Loucy (cell line): ENCODE measurements at regions not wholly inside any gene's neighbourhood (a gene's known extent, or its start where the extent isn't known, plus 50 kb on each side); places are given as distances from the start of the nearest gene placed in this dataset.

Experiments used
- H2AFZ ChIP-seq: fragments of 200-600 bp; sonication (generic); 2 replicates; pipeline ENCODE4 v1.6.0; 2016; ENCODE audit warnings: antibody characterized with exemption, mild to moderate bottlenecking, low read length, moderate library complexity
- H3F3A ChIP-seq: fragments of 200-600 bp; 2 replicates; pipeline ENCODE4 v1.6.0; 2016; ENCODE audit warnings: antibody characterized with exemption, low read depth, mild to moderate bottlenecking
- H3K27me3 ChIP-seq: fragments of 200-600 bp; sonication (generic); 2 replicates; pipeline ENCODE4 v1.6.1; 2014; ENCODE audit warnings: low read length, mild to moderate bottlenecking; ENCODE audit not compliant: insufficient read depth, poor library complexity, severe bottlenecking
- H3K36me3 ChIP-seq: fragments of 200-600 bp; sonication (generic); 2 replicates; pipeline ENCODE4 v1.6.1; 2016; ENCODE audit warnings: low read length; ENCODE audit not compliant: insufficient read depth
- H3K4me1 ChIP-seq: fragments of 200-600 bp; sonication (generic); 2 replicates; pipeline ENCODE4 v1.5.1; 2014; ENCODE audit warnings: low read length, mild to moderate bottlenecking; ENCODE audit not compliant: insufficient read depth, poor library complexity, severe bottlenecking
- H3K4me2 ChIP-seq: fragments of 200-600 bp; sonication (generic); 2 replicates; pipeline ENCODE4 v1.6.0; 2014; ENCODE audit warnings: antibody characterized with exemption, low read length, low read depth, mild to moderate bottlenecking; ENCODE audit not compliant: poor library complexity, severe bottlenecking
- H3K4me3 ChIP-seq: fragments of 200-600 bp; sonication (generic); 2 replicates; pipeline ENCODE4 v1.5.1; 2014; ENCODE audit warnings: low read length, mild to moderate bottlenecking, mixed read lengths; ENCODE audit not compliant: poor library complexity, severe bottlenecking
- H3K79me2 ChIP-seq: fragments of 200-600 bp; sonication (generic); 2 replicates; pipeline ENCODE4 v1.6.1; 2014; ENCODE audit warnings: low read length; ENCODE audit not compliant: insufficient read depth
- H3K9ac ChIP-seq: fragments of 200-600 bp; sonication (generic); 2 replicates; pipeline ENCODE4 v1.6.0; 2014; ENCODE audit warnings: mild to moderate bottlenecking, low read depth, low read length, moderate library complexity; ENCODE audit not compliant: poor library complexity, severe bottlenecking
- H3K9me2 ChIP-seq: fragments of 200-600 bp; sonication (generic); replicated peaks from 2 replicates; pipeline ENCODE4 v1.6.1; 2016; ENCODE audit warnings: low read depth, low read length, mixed read lengths
- H3K9me3 ChIP-seq: fragments of 200-600 bp; sonication (generic); 2 replicates; pipeline ENCODE4 v1.6.1; 2014; ENCODE audit warnings: mild to moderate bottlenecking, antibody characterized with exemption, low read length, low read depth; ENCODE audit not compliant: insufficient read depth
- H4K20me1 ChIP-seq: fragments of 200-600 bp; sonication (generic); 2 replicates; pipeline ENCODE4 v1.6.0; 2014; ENCODE audit warnings: antibody characterized with exemption, low read length, mild to moderate bottlenecking; ENCODE audit not compliant: insufficient read depth, poor library complexity, severe bottlenecking
- EZH2phosphoT487 ChIP-seq: fragments of 200-600 bp; IDR thresholded peaks from 2 replicates; pipeline ENCODE4 v1.6.1; 2018; ENCODE audit warnings: antibody characterized with exemption, mild to moderate bottlenecking, moderate library complexity, borderline replicate concordance
- TF ChIP-seq, protein P1 (sequence below): fragments of 200-600 bp; sonication (generic); conservative IDR thresholded peaks from 2 replicates; pipeline ENCODE4 v1.5.1; 2014; ENCODE audit warnings: mild to moderate bottlenecking, antibody characterized with exemption, low read length

GRCh38 chr4:155539746-155540145, 126.9 kb upstream of the GUCY1A1 start:
- Histone ChIP-seq H3K79me2 (no peaks in the 10 kb centered on the region), H4K20me1 (no peaks in the 10 kb centered on the region), H2AFZ (no peak overlapping the region), H3K9ac (no peak overlapping the region), H3K4me2 (no peak overlapping the region), H3K9me2 (no peaks in the 10 kb centered on the region), H3F3A (no peaks in the 10 kb centered on the region), H3K4me1 (peaks cover 14% of the 10 kb centered on the region), H3K27me3 (no peaks in the 10 kb centered on the region), H3K9me3 (no peaks in the 10 kb centered on the region), H3K36me3 (no peaks in the 10 kb centered on the region), H3K4me3 (no peak overlapping the region)
- TF ChIP-seq, protein P1, sequence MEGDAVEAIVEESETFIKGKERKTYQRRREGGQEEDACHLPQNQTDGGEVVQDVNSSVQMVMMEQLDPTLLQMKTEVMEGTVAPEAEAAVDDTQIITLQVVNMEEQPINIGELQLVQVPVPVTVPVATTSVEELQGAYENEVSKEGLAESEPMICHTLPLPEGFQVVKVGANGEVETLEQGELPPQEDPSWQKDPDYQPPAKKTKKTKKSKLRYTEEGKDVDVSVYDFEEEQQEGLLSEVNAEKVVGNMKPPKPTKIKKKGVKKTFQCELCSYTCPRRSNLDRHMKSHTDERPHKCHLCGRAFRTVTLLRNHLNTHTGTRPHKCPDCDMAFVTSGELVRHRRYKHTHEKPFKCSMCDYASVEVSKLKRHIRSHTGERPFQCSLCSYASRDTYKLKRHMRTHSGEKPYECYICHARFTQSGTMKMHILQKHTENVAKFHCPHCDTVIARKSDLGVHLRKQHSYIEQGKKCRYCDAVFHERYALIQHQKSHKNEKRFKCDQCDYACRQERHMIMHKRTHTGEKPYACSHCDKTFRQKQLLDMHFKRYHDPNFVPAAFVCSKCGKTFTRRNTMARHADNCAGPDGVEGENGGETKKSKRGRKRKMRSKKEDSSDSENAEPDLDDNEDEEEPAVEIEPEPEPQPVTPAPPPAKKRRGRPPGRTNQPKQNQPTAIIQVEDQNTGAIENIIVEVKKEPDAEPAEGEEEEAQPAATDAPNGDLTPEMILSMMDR = no peak
- no peak for TF ChIP-seq EZH2phosphoT487

GRCh38 chr4:155535802-155536454, 130.7 kb upstream of the GUCY1A1 start:
- no peaks in the 10 kb centered on the region for H3K9me2 ChIP-seq
- TF ChIP-seq, protein P1 = no peak
- TF ChIP-seq EZH2phosphoT487 = no peak
- no peak overlapping the region for H3K9ac ChIP-seq
- no peaks in the 10 kb centered on the region for H3K9me3 ChIP-seq
- H2AFZ ChIP-seq = no peak overlapping the region
- no peaks in the 10 kb centered on the region for H3F3A ChIP-seq
- no peaks in the 10 kb centered on the region for H3K79me2 ChIP-seq
- H3K36me3 ChIP-seq = no peaks in the 10 kb centered on the region
- no peaks in the 10 kb centered on the region for H3K4me1 ChIP-seq
- no peaks in the 10 kb centered on the region for H4K20me1 ChIP-seq
- H3K27me3 ChIP-seq = no peaks in the 10 kb centered on the region
- no peak overlapping the region for H3K4me2 ChIP-seq
- no peak overlapping the region for H3K4me3 ChIP-seq

DNA sequence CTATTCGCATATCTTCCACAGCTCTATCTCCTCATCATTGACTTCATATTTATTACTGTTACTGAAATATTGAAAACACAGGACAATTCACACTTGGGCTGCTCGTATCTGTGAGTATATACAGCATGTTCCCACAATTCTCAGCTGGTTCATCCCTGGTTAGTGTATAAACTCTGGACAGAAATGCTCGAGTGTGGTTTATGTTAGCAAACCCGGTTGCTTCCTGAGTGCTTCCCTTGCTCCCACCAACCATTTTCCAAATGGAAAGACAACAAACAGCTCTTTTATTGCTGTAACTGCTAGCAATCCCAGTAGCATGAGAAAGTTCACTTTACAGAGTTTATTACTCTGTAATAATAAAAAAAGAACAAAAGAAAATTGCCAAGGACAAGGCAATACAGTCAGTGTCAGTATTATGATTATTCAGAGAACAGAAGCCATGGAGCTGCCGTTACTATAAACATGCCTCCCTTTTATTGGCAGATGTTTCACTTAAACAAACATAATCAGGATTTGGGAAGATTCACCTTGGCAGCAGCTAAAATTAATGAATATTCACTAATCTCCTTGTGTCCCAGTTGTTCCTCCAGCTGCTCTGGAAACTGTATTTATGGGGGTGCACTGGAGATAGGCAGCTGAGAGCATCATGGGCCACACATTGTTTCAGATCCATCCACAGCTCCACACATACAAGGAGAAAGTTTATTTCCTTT, 134.1 kb upstream of the GUCY1A1 start:
- H3K4me1 ChIP-seq = no peaks in the 10 kb centered on the region
- no peaks in the 10 kb centered on the region for H3K9me2 ChIP-seq
- H3K79me2 ChIP-seq = no peaks in the 10 kb centered on the region
- H3F3A ChIP-seq = no peaks in the 10 kb centered on the region
- H3K27me3 ChIP-seq = no peaks in the 10 kb centered on the region
- no peak overlapping the region for H3K9ac ChIP-seq
- H3K36me3 ChIP-seq = no peaks in the 10 kb centered on the region
- H3K9me3 ChIP-seq = no peaks in the 10 kb centered on the region
- no peak for TF ChIP-seq EZH2phosphoT487
- TF ChIP-seq, protein P1 = no peak
- no peak overlapping the region for H3K4me3 ChIP-seq
- H2AFZ ChIP-seq = no peak overlapping the region
- H4K20me1 ChIP-seq = no peaks in the 10 kb centered on the region
- H3K4me2 ChIP-seq = no peak overlapping the region
